NCI-H69 (cell line): ENCODE measurements at regions not wholly inside any gene's neighbourhood (a gene's known extent, or its start where the extent isn't known, plus 50 kb on each side); places are given as distances from the start of the nearest gene placed in this dataset.
A peak's percentile ranks its signal among the peaks of the same experiment; 100 is the strongest.
"Not testable (repeated sequence)": the region's sequence is repeated elsewhere in the genome, so short reads cannot be mapped to it uniquely, and the experiment has no call there.

Source experiments
- DNase-seq: peaks from one replicate; lab custom pipeline; 2025; lab: John Stamatoyannopoulos, UW

- DNase-seq, result no peak
Measured at GRCh38 chr19:20388706-20389225, 176.8 kb downstream of the ZNF737 start.

- no peak for DNase-seq
Measured at GRCh38 chr19:20385061-20385460, 180.5 kb downstream of the ZNF737 start.

GRCh38 chr19:20371911-20372310 lies 193.7 kb downstream of the ZNF737 start:
- no peak for DNase-seq

- not testable (repeated sequence) for DNase-seq
Measured at GRCh38 chr19:20371304-20371703, 194.3 kb downstream of the ZNF737 start.

- peak; percentile 96 for DNase-seq
Measured at GRCh38 chr19:20367811-20368294, 197.7 kb downstream of the ZNF737 start.

- DNase-seq, result no peak
Measured at GRCh38 chr19:20365146-20365545, 198.1 kb downstream of the ZNF486 start.

GRCh38 chr19:20359933-20360720 lies 193.1 kb downstream of the ZNF486 start:
- DNase-seq, result peak; percentile 39

- DNase-seq, result not testable (repeated sequence)
Measured at GRCh38 chr19:20358841-20359465, 191.9 kb downstream of the ZNF486 start.

GRCh38 chr19:20357921-20358320 lies 190.9 kb downstream of the ZNF486 start:
- peak; percentile 22 for DNase-seq

GRCh38 chr19:20351244-20351643 lies 184.2 kb downstream of the ZNF486 start:
- peak; percentile 91 for DNase-seq

GRCh38 chr19:20349206-20349605 lies 182.2 kb downstream of the ZNF486 start:
- peak; percentile 29 for DNase-seq

GRCh38 chr19:20339444-20339843 lies 172.4 kb downstream of the ZNF486 start:
- no peak for DNase-seq

GRCh38 chr19:20334760-20335159 lies 167.7 kb downstream of the ZNF486 start:
- peak; percentile 77 for DNase-seq

- no peak for DNase-seq
Measured at GRCh38 chr19:20333508-20333907, 166.5 kb downstream of the ZNF486 start.

GRCh38 chr19:20325151-20325550 lies 158.1 kb downstream of the ZNF486 start:
- DNase-seq, result peak; percentile 85

GRCh38 chr19:20321139-20321763 lies 154.2 kb downstream of the ZNF486 start:
- no peak for DNase-seq

GRCh38 chr19:20320191-20320590 lies 153.2 kb downstream of the ZNF486 start:
- DNase-seq, result no peak

- no peak for DNase-seq
Measured at GRCh38 chr19:20318616-20319015, 151.6 kb downstream of the ZNF486 start.

- DNase-seq, result peak; percentile 98
Measured at GRCh38 chr19:20315543-20315942, 148.5 kb downstream of the ZNF486 start.

- DNase-seq, result peak; percentile 67
Measured at GRCh38 chr19:20313894-20314293, 146.9 kb downstream of the ZNF486 start.

GRCh38 chr19:20307127-20307526 lies 140.1 kb downstream of the ZNF486 start:
- no peak for DNase-seq

- DNase-seq, result not testable (repeated sequence)
Measured at GRCh38 chr19:20296314-20296713, 129.3 kb downstream of the ZNF486 start.

GRCh38 chr19:20294181-20294580 lies 127.2 kb downstream of the ZNF486 start:
- DNase-seq, result no peak
